ENCODE measurements at regions not wholly inside any gene's neighbourhood (a gene's known extent, or its start where the extent isn't known, plus 50 kb on each side); places are given as distances from the start of the nearest gene placed in this dataset.

DNA sequence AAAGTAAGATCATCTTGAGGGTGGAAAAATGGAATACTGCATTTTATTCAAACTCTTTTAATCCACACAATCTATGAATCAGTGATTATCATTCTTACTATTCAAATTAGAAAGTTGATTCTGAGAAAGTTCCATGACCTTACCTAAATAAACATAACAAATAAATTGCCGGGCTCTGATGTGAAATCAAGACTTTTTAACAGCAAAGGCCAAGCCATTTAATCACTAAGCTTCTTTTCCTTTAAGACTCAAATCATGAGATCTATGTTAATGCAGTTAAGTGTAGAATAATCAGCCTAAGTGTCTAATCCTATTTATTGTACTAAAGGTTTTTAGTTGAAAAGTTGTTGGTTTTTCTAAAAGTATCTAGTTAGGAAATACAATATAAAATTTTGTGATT lies 857.0 kb downstream of the SI start:
- H3K27me3 ChIP-seq, result no peaks in the 10 kb centered on the region; the same call in 1 of the 2 replicates
- no peak for DNase-seq
- no peaks in the 10 kb centered on the region for H3K9me3 ChIP-seq
- no peak overlapping the region for H3K4me3 ChIP-seq
- H3K36me3 ChIP-seq, result no peaks in the 10 kb centered on the region

- no peaks in the 10 kb centered on the region for H3K36me3 ChIP-seq
- no peak for DNase-seq
These were observed 868.9 kb downstream of the SI start for GRCh38 chr3:164209363-164209762.

DNA sequence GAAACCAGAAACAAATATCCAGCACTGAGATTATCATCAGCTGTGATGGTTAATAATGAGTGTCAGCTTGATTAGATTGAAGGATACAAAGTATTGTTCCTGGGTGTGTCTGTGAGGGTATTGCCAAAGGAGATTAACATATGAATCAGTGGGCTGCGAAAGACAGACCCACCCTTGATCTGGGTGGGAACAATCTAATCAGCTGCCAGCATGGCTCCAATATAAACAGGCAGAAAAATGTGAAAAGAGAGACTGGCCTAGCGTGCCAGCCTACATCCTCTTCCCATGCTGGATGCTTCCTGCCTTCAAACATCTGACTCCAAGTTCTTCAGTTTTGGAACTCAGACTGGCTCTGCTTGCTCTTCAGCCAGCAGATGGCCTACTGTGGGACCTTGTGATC lies 869.5 kb downstream of the SI start:
- no peaks in the 10 kb centered on the region for H3K36me3 ChIP-seq
- DNase-seq, result peak; percentile 17
- H3K9me3 ChIP-seq, result no peaks in the 10 kb centered on the region
- no peak overlapping the region for H3K4me3 ChIP-seq
- no peaks in the 10 kb centered on the region for H3K27me3 ChIP-seq

More at GRCh38 chr3:164209363-164209762, 868.9 kb downstream of the SI start:
- H3K9me3 ChIP-seq, result no peaks in the 10 kb centered on the region
- no peak overlapping the region for H3K4me3 ChIP-seq
- H3K27me3 ChIP-seq, result no peaks in the 10 kb centered on the region

- no peaks in the 10 kb centered on the region for H3K27me3 ChIP-seq
- no peak overlapping the region for H3K4me3 ChIP-seq
- no peaks in the 10 kb centered on the region for H3K36me3 ChIP-seq
- peak; percentile 2 for DNase-seq
- H3K9me3 ChIP-seq, result no peaks in the 10 kb centered on the region
These were observed 870.2 kb downstream of the SI start for GRCh38 chr3:164208048-164208447.

DNA sequence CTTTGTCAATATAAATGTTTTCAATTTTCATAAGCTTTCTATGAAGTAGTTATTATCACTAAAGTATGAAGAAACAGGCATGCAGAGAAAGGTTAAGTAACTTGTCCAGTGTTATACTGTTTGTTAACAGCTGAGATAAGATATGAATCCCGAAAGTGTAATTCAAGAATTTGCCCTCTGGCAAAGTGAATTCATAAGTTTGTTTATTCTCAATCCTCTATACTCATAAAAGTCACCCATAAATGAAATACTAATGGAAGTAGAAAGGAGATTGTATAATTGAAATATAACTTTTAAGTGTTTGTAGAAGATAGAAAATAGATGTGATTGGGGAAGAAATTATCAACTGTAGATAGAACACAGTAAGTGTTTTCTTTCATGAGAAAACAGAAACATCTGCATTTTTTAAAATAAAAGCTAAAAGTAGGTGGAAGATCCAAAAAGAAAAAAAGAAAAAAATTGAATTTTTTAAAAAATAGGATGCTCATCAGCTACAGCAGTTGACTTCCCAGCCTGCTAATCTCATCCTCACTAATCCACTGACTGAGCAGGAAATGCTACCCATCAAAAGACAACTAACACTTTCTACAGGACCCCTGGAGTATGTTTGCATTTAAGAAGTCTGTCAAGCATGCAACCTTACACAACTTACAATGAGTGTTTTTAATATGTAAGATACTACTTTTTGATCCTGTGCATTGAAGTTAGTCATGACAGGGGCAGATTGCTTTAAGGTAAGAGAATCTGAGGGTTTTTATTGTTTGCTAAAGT lies 878.1 kb downstream of the SI start:
- H3K36me3 ChIP-seq, result no peaks in the 10 kb centered on the region
- H3K27me3 ChIP-seq, result no peaks in the 10 kb centered on the region
- H3K4me3 ChIP-seq, result no peak overlapping the region
- no peaks in the 10 kb centered on the region for H3K9me3 ChIP-seq
- DNase-seq, result no peak

- H3K36me3 ChIP-seq, result no peaks in the 10 kb centered on the region
- no peaks in the 10 kb centered on the region for H3K27me3 ChIP-seq
- DNase-seq, result no peak
- no peak overlapping the region for H3K4me3 ChIP-seq
- no peaks in the 10 kb centered on the region for H3K9me3 ChIP-seq
These were observed 881.8 kb downstream of the SI start for GRCh38 chr3:164196477-164196876.

- no peaks in the 10 kb centered on the region for H3K9me3 ChIP-seq
- H3K36me3 ChIP-seq, result no peaks in the 10 kb centered on the region
- no peak for DNase-seq
- no peak overlapping the region for H3K4me3 ChIP-seq
- no peaks in the 10 kb centered on the region for H3K27me3 ChIP-seq
These were observed 883.5 kb downstream of the SI start for GRCh38 chr3:164194842-164195241.

GRCh38 chr3:164192974-164193373 lies 885.3 kb downstream of the SI start:
- DNase-seq, result no peak
- no peaks in the 10 kb centered on the region for H3K9me3 ChIP-seq

DNA sequence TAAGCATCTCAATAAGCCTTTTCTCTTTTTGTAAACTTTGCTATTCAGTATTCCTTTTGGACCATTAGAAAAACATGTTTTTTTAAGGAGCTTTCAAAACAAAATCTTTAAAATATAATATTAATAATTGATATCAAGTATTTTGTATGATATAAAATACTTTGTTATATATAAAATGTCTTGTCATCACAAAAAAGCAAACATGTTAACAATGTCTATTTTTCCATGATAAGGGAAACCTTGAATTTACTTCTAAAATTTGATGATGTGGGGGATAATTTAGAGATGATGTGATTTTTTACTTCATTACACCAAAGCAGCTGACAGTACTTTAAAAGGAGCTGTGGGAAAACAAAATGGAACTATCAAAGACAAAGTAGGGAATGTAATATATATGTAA lies 887.7 kb downstream of the SI start:
- DNase-seq, result no peak
- no peaks in the 10 kb centered on the region for H3K36me3 ChIP-seq
- H3K27me3 ChIP-seq, result no peaks in the 10 kb centered on the region
- no peaks in the 10 kb centered on the region for H3K9me3 ChIP-seq
- no peak overlapping the region for H3K4me3 ChIP-seq

More at GRCh38 chr3:164192974-164193373, 885.3 kb downstream of the SI start:
- Histone ChIP-seq H3K27me3 (no peaks in the 10 kb centered on the region), H3K4me3 (no peak overlapping the region), H3K36me3 (no peaks in the 10 kb centered on the region)

GRCh38 chr3:164186095-164186494 lies 892.2 kb downstream of the SI start:
- no peaks in the 10 kb centered on the region for H3K36me3 ChIP-seq
- DNase-seq, result no peak
- no peaks in the 10 kb centered on the region for H3K9me3 ChIP-seq
- no peaks in the 10 kb centered on the region for H3K27me3 ChIP-seq
- H3K4me3 ChIP-seq, result no peak overlapping the region

- H3K36me3 ChIP-seq, result no peaks in the 10 kb centered on the region
- no peaks in the 10 kb centered on the region for H3K9me3 ChIP-seq
- DNase-seq, result no peak
- H3K27me3 ChIP-seq, result no peaks in the 10 kb centered on the region
- H3K4me3 ChIP-seq, result no peak overlapping the region
These were observed 899.1 kb downstream of the SI start for GRCh38 chr3:164179110-164179774.

DNA sequence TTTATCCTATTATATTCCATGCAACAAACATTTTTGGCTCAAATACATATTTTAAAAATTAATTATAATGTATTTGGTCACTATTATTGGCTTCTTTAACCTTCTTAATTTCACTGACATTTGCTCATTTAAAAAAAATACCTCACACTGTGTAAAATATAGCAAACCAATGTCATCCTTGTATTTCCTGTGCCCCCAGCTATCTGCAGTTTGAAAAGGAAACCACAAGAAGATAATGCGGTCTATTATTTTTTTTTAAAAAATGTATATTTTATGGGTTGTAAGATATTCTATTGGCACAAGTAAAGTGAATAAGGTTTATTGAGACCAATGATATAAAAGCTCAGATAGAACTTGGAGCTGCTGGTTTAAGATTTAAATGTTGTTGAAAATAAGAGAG lies 904.2 kb downstream of the SI start:
- H3K9me3 ChIP-seq, result no peaks in the 10 kb centered on the region
- no peak for DNase-seq
- no peaks in the 10 kb centered on the region for H3K36me3 ChIP-seq
- H3K27me3 ChIP-seq, result no peaks in the 10 kb centered on the region
- H3K4me3 ChIP-seq, result no peak overlapping the region

DNA sequence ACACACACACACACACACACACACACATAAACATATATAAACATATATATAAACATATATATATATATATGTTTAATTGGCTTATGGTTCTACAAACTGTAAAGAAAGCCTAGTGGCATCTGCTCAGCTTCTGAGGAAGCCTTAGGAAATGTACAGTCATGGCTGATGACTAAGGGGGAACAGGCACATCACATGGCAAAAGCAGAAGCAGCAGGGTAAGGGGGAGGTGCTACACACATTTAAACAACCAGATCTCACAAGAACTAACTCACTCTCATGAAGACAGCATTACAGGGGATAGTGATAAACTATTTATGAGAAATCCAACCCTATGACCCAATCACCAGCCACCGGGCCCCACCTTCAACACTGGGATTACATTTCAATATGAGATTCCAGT lies 922.9 kb downstream of the SI start:
- Histone ChIP-seq H3K9me3 (no peaks in the 10 kb centered on the region), H3K27me3 (no peaks in the 10 kb centered on the region)

GRCh38 chr3:164144824-164145223 lies 933.5 kb downstream of the SI start:
- H3K9me3 ChIP-seq, result 0 out of 2 replicates have a peak, but pooled peaks cover 2% of the 10 kb centered on the region
- H3K4me3 ChIP-seq, result no peak overlapping the region
- DNase-seq, result no peak
- no peaks in the 10 kb centered on the region for H3K36me3 ChIP-seq
- H3K27me3 ChIP-seq, result no peaks in the 10 kb centered on the region

More for the DNA sequence above, 922.9 kb downstream of the SI start:
- H3K36me3 ChIP-seq, result no peaks in the 10 kb centered on the region
- no peak overlapping the region for H3K4me3 ChIP-seq
- DNase-seq, result no peak

GRCh38 chr3:164132878-164133277 lies 945.4 kb downstream of the SI start:
- Histone ChIP-seq H3K27me3 (no peaks in the 10 kb centered on the region), H3K36me3 (no peaks in the 10 kb centered on the region), H3K9me3 (no peaks in the 10 kb centered on the region), H3K4me3 (no peak overlapping the region)
- DNase-seq, result no peak

GRCh38 chr3:164113371-164114332 lies 964.6 kb downstream of the SI start:
- Histone ChIP-seq H3K9me3 (no peaks in the 10 kb centered on the region), H3K36me3 (no peaks in the 10 kb centered on the region), H3K27me3 (no peaks in the 10 kb centered on the region; the same call in 1 of the 2 replicates), H3K4me3 (no peak overlapping the region)
- DNase-seq, result no peak

- no peaks in the 10 kb centered on the region for H3K9me3 ChIP-seq
- no peak overlapping the region for H3K4me3 ChIP-seq
These were observed 981.9 kb downstream of the SI start for GRCh38 chr3:164096352-164096751.

More at GRCh38 chr3:164096352-164096751, 981.9 kb downstream of the SI start:
- H3K36me3 ChIP-seq, result no peaks in the 10 kb centered on the region
- DNase-seq, result no peak
- H3K27me3 ChIP-seq, result no peaks in the 10 kb centered on the region

Data from MG63 (cell line).